ENCODE measurements at regions not wholly inside any gene's neighbourhood (a gene's known extent, or its start where the extent isn't known, plus 50 kb on each side); places are given as distances from the start of the nearest gene placed in this dataset.

GRCh38 chr14:71776471-71777360 lies 155.5 kb upstream of the RGS6 start:
- no peaks in the 10 kb centered on the region for H3K23me2 ChIP-seq (ENCODE audit: insufficient read length, low read depth, low read length, poor library complexity, severe bottlenecking)
- H3K56ac ChIP-seq (ENCODE audit: insufficient read length, low read depth, low read length), result no peak overlapping the region
- H3K9me3 Mint-ChIP-seq, result peaks cover 27 to 35% of the 10 kb centered on the region in 2 experiments
- no peak overlapping the region for H4K91ac ChIP-seq (ENCODE audit: insufficient read length, low read depth, low read length)
- H3K27me3 ChIP-seq (ENCODE audit: insufficient read depth, low read length), result no peaks in the 10 kb centered on the region
- H3T11ph ChIP-seq (ENCODE audit: low read length), result no peak overlapping the region
- H3K9me3 ChIP-seq (ENCODE audit: control insufficient read depth, low read depth, low read length), result peaks cover 10% of the 10 kb centered on the region
- no peak overlapping the region for H2BK15ac ChIP-seq (ENCODE audit: low read depth, low read length)
- no peak overlapping the region for H2BK120ac ChIP-seq (ENCODE audit: low read depth, low read length, poor library complexity, severe bottlenecking)
- no peaks in the 10 kb centered on the region for H3K79me1 ChIP-seq (ENCODE audit: insufficient read depth, low read depth, low read length, poor library complexity, severe bottlenecking)
- no peak; the same call in 2 of the 3 replicates for TF ChIP-seq CTCF (conservative IDR thresholded peaks at IDR 0.05)
- H3K27ac Mint-ChIP-seq, result peak overlapping the region in 2 of 3 experiments; percentile 11 to 76; a peak in 6 of 7 replicates
- H4K5ac ChIP-seq (ENCODE audit: insufficient read length, low read depth, low read length), result no peak overlapping the region
- no peak overlapping the region for H2BK12ac ChIP-seq (ENCODE audit: insufficient read length, low read depth, low read length)
- H2AK5ac ChIP-seq (ENCODE audit: insufficient read length, low read length), result no peak overlapping the region
- no peak overlapping the region for H2BK5ac ChIP-seq (ENCODE audit: insufficient read length, low read length)
- no peak overlapping the region for H2BK20ac ChIP-seq (ENCODE audit: low read depth, low read length, poor library complexity, severe bottlenecking)
- no peak overlapping the region for H3K4me3 Mint-ChIP-seq
- H3K79me2 ChIP-seq (ENCODE audit: insufficient read depth, low read length), result no peaks in the 10 kb centered on the region
- H3K36me3 Mint-ChIP-seq (ENCODE audit: insufficient read depth in 1 of 3, low read depth in 3 of 3), result peaks cover 19 to 35% (median 22%) of the 10 kb centered on the region in 3 experiments
- no peak overlapping the region for H3K23ac ChIP-seq (ENCODE audit: insufficient read length, low read depth, low read length)
- no peak overlapping the region for H2AFZ ChIP-seq (ENCODE audit: low read length)
- peaks cover 39 to 56% of the 10 kb centered on the region in 2 experiments for H3K4me1 Mint-ChIP-seq
- DNase-seq, result no peak
- H4K8ac ChIP-seq (replicated peaks; ENCODE audit: insufficient read length, low read depth, low read length), result no peak overlapping the region
- no peak overlapping the region for H3K4me2 ChIP-seq (ENCODE audit: insufficient read depth, insufficient read length, low read length)
- no peak overlapping the region for H3K4ac ChIP-seq (ENCODE audit: low read depth, low read length)
- no peak overlapping the region for H3K18ac ChIP-seq (ENCODE audit: insufficient read length, low read depth, low read length)
- H3K4me1 ChIP-seq (ENCODE audit: insufficient read depth, low read length), result peaks cover 6% of the 10 kb centered on the region
- H4K20me1 ChIP-seq (ENCODE audit: control insufficient read depth, insufficient read depth, insufficient read length), result no peaks in the 10 kb centered on the region
- no CpG with 5 or more reads among the region's 10 CpGs for WGBS (ENCODE audit: extremely low coverage, insufficient read length, low lambda C conversion rate)
- H3K14ac ChIP-seq (ENCODE audit: insufficient read depth, low read length), result no peak overlapping the region
- H3K27me3 Mint-ChIP-seq (ENCODE audit: low read depth), result peaks cover 10% of the 10 kb centered on the region
- H3K27ac ChIP-seq (ENCODE audit: insufficient read length, low read depth, low read length), result no peak overlapping the region
- H3K9ac ChIP-seq (ENCODE audit: extremely low read depth, insufficient read length, low read length), result no peak overlapping the region
